UCSD-AML1 (cell line): ENCODE measurements at regions not wholly inside any gene's neighbourhood (a gene's known extent, or its start where the extent isn't known, plus 50 kb on each side); places are given as distances from the start of the nearest gene placed in this dataset.
"Not testable (repeated sequence)": the region's sequence is repeated elsewhere in the genome, so short reads cannot be mapped to it uniquely, and the experiment has no call there.

ENCODE experiments used
- DNase-seq: peaks from one replicate; lab custom pipeline; 2025; ENCODE audit not compliant: unreplicated experiment; lab: John Stamatoyannopoulos, UW

- DNase-seq: no peak
These were observed 134.5 kb downstream of the PPP1R3A start for GRCh38 chr7:113784316-113784715.

- no peak for DNase-seq
These were observed 135.4 kb downstream of the PPP1R3A start for GRCh38 chr7:113783403-113783802.

DNA sequence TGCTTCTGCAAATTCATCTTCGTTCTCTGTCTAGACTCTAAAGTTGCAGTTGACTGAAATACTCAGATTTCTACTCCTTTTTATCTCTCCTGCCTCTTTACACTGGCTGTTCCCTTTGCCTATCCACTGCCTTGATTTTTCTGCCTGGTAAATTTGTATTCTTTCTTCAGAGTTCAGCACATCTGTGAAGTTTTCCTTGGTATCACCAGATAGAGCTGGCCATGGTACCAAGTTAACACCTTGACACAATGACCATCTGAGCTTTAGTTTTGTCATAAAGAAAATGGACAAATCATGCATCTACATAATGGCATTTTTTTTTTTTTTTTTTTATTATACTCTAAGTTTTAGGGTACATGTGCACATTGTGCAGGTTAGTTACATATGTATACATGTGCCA is 143.0 kb downstream of the PPP1R3A start:
- no peak for DNase-seq

GRCh38 chr7:113775401-113775800 is 143.4 kb downstream of the PPP1R3A start:
- no peak for DNase-seq

DNA sequence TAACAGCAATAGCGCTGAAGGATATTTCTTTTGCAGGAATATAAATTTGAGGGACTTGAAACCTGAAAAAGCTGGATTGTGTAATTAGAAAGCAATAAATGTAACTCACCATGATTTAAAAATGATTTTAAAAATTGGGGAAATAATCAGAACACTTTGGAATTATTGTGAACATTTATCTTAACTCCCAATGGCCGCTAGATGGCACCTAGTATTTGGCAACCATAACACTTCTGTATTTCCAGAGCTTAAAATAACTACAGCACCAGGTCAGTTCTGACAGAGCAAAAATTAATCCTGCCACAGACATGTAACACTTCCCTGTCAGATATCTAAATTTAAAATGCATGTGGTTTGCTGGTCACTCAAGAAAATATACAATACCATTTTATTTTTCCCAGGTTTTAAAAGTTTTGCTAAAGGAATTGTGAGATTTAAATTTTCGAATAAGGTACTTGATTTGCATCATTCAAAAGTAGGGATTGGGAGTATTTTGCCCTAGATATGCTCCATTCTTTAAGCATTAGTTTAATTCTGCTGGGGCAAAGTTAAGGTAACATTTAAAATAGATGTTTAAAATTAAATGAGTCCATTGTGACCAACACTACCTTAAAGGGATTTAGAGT is 144.5 kb downstream of the PPP1R3A start:
- DNase-seq: no peak

DNA sequence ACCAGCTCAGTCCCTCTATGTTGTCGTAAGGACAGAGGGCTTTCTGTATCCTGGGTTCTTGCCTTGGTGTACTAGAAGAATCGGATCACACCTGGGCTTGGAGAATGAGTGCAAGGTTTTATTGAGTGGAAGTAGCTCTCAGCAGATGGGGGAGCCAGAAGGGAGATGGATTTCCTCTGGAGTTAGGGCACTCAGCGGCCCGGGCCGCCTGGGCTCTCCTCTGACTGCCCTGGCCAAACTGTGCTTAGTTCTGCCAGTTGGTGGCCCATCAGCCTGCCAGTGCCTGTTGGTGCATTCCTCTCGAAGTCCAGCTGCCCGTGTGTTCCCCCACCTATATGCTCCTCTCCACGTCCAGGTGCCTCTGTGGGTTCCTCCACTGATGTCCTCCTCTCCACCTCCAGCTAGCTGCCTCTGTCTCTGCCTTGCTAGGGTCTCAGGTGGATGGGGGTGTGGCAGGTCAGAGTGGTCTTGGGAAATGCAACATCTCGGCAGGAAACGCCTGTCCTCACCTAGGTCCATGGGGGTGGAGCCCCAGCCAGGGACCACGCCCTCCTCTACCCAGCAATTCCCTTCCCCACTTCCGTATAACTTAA is 148.6 kb downstream of the PPP1R3A start:
- DNase-seq: no peak

DNA sequence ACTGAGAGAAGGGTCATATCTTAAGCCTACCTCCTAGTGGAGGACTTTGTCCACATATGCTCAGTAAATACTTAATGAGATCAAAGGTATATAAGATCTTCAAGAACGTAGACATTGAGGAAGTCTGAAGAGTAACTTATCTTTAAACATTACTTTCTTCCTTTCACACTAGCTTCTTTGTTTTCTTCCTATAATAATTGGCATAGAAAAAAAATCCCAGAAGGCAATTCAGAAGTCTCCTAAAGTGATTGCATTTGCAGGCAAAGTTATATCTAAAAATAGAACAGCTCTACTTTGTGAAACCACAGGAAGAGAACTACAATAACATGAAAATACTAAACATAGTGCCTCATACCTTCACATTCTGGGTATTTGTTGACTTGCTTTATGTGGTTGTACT is 150.4 kb downstream of the PPP1R3A start:
- no peak for DNase-seq

DNA sequence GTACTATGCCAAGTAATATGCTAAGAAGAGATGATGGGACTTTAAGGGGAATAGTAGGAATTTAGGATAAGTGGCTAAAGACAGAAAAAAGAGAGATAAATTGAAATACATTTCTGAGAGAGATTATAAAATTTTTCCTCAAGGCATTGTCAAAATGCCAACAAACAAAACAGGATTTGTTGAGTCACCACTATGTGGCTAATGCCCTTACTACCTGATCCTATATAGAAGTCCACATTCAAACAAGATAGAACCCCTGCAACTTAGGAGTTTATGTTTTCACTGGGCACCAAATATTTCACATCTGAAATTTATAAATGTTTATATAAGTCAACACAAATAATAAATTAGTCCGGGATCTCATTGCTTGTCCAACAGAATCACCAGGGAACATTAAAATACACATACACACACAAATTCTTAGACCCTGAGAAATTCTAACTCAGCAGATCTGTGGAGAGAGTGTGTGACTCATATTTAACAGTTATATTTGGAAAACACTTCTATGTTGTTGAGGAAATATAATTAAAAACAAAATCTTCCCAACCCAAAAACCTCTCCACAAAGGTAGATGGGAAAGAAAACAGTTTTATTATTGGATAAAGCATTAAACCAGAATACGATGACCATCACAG is 154.3 kb downstream of the PPP1R3A start:
- no peak for DNase-seq

DNA sequence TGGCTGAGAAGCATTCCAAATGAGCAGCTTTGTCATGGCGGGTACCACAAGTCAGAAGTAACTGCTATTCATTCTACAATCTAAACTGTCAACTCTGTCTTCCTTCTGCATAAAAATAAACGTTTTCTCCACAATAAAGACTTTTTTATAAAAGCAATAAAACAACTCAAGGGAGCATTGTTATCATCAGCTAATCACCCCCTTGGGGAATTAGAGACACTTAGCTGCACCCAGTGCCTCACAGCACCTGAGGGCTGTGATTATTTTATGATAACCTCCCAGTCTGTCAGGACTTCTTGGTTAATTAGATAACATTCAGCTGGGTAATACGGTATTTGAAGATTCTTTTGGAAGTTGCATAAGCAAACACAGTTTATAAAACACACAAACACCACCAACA is 155.6 kb downstream of the PPP1R3A start:
- no peak for DNase-seq

GRCh38 chr7:113756250-113756649 is 162.6 kb downstream of the PPP1R3A start:
- no peak for DNase-seq

DNA sequence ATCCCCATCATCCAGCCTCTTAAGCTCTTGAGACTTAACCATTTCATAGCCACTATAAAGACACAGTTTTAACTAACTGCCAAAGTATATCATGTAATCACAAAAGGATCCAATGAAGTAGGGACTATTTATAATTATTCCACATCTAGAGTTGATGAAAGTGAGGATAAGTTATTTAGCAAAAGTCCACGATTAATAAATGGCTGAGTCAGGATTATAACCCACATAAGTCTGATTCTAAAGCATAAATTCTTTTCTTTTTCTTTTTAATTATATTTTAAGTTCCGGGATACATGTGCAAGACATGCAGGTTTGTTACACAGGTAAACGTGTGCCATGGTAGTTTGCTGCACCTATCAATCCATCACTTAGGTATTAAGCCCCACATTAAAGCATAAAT is 166.1 kb downstream of the PPP1R3A start:
- no peak for DNase-seq

GRCh38 chr7:113752289-113752688 is 166.5 kb downstream of the PPP1R3A start:
- no peak for DNase-seq

- DNase-seq: no peak
These were observed 167.3 kb downstream of the PPP1R3A start for GRCh38 chr7:113751547-113751946.

DNA sequence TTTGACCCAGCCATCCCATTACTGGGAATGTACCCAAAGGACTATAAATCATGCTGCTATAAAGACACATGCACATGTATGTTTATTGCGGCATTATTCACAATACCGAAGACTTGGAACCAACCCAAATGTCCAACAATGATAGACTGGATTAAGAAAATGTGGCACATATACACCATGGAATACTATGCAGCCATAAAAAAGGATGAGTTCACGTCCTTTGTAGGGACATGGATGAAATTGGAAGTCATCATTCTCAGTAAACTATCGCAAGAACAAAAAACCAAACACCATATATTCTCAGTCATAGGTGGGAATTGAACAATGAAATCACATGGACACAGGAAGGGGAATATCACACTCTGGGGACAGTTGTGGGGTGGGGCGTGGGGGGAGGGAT is 170.4 kb downstream of the PPP1R3A start:
- DNase-seq: not testable (repeated sequence)

DNA sequence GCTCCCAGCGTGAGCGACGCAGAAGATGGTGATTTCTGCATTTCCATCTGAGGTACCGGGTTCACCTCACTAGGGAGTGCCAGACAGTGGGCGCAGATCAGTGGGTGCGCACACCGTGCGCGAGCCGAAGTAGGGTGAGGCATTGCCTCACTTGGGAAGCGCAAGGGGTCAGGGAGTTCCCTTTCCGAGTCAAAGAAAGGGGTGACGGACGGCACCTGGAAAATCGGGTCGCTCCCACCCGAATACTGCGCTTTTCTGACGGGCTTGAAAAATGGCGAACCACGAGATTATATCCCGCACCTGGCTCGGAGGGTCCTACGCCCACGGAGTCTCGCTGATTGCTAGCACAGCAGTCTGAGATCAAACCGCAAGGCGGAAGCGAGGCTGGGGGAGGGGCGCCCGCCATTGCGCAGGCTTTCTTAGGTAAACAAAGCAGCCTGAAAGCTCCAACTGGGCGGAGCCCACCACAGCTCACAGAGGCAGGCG is 175.8 kb downstream of the PPP1R3A start:
- not testable (repeated sequence) for DNase-seq

DNA sequence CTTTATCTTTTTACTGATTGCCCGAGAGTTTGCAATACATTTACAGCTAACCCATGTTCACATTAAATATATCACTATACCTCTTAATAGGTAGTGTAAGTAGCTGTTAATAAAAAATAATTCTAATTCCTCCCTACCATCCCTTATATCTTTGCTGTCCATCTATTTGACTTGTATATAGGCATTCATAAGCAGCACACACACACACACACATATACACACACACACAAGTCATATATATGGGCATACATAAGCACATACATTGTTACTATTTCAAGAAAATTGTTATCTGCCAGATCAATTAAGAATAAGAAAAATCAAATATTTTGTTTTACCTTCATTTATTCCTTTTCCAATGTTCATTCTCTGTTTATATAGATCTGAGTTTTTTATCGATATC is 176.4 kb downstream of the PPP1R3A start:
- DNase-seq: no peak

GRCh38 chr7:113731571-113731970 is 187.2 kb downstream of the PPP1R3A start:
- no peak for DNase-seq

GRCh38 chr7:113730309-113730955 is 188.4 kb downstream of the PPP1R3A start:
- DNase-seq: no peak

GRCh38 chr7:113727486-113727885 is 191.3 kb downstream of the PPP1R3A start:
- DNase-seq: no peak

GRCh38 chr7:113722006-113722405 is 196.8 kb downstream of the PPP1R3A start:
- no peak for DNase-seq

DNA sequence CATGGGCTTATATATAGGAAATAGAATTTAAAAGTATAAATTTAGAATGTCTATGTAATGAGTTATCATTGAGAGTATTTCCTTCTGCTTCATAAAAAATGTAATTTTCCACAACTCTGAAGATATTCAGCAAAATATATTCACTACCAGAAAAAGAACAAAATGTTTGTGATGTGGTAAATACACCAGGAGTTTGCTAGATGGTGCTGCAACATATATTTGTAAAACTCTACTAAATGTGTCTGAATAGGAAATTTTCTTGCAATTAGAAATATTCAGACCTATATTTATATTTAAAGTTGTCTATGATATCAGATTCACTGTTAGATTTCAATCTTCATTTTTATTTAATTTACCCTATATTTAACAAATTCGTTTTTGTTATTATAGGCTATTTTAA is 201.1 kb downstream of the PPP1R3A start:
- no peak for DNase-seq
